Stomach (tissue), 4 donors: ENCODE measurements at regions not wholly inside any gene's neighbourhood (a gene's known extent, or its start where the extent isn't known, plus 50 kb on each side); places are given as distances from the start of the nearest gene placed in this dataset.

Source experiments
- CTCF ChIP-seq, 7 experiments: fragments of 450-650 bp in 4 of 7; fragments of 200-600 bp in 3 of 7; sonication (generic) in 3 of 7; IDR thresholded peaks; one replicate each; pipeline ENCODE4 v1.5.1; 2016 to 2019; ENCODE audit warnings: antibody characterized with exemption in 7 of 7, control low read depth in 2 of 7, mild to moderate bottlenecking in 1 of 7
- EP300 ChIP-seq: sonication (generic); formaldehyde crosslinking; IDR thresholded peaks from one replicate; pipeline ENCODE4 v1.6.1; 2017; ENCODE audit warnings: antibody characterized with exemption
- POLR2A ChIP-seq, 4 donors: fragments of 450-650 bp; IDR thresholded peaks; one replicate each; pipeline ENCODE4 v1.6.1; 2016; ENCODE audit warnings: antibody characterized with exemption in 4 of 4, control low read depth in 2 of 4, mild to moderate bottlenecking in 1 of 4, moderate library complexity in 1 of 4

- TF ChIP-seq CTCF (IDR thresholded peaks at IDR 0.05), result no peak
- no peak for TF ChIP-seq POLR2A (IDR thresholded peaks at IDR 0.05)
- TF ChIP-seq EP300, result no peak
These were observed 204.5 kb upstream of the HMCN1 start for GRCh38 chr1:185529673-185530072.
